ENCODE measurements at regions not wholly inside any gene's neighbourhood (a gene's known extent, or its start where the extent isn't known, plus 50 kb on each side); places are given as distances from the start of the nearest gene placed in this dataset.

DNA sequence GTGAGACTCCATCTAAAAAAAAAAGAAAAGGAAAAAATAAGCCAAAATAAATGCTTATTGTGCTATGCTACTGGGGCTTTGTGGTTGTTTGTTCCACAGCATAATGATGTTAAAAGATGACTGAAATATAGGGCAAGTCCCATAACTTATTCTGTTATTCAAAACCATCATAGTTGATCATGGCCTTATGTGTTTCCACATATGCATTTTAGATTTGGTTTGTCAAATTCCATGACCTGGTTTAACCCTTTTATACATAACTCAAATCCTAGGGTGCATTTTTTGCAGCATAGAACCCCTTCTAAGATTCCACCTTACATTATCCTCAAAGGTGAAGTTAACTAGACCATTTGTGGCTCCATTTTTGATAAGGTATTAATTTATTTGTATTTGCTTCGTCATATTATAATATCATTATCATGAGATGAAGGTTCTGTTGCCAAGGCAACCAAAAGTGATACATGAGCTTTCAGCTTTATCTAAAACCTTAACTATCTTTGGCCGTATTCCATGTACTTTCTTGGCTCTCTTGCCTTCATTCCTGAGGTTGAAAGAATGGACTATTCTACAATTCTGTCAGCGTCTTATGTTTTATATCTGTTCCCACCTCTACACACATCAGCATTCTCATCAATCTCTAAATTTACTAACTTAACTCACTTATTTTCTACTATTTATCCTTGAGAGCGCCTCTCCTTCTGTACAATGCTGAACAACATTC, 138.7 kb upstream of the DYRK2 start:
- no peak overlapping the region for H3K4ac ChIP-seq (ENCODE audit: low read depth, low read length)
- DNase-seq, result peak; percentile 15
- H3K4me1 ChIP-seq (ENCODE audit: control insufficient read depth, insufficient read depth, low read length), result no peaks in the 10 kb centered on the region
- H2AK5ac ChIP-seq (ENCODE audit: low read depth, low read length), result no peak overlapping the region
- H4K20me1 ChIP-seq (ENCODE audit: insufficient read depth, low read length), result no peaks in the 10 kb centered on the region
- no peak overlapping the region for H3K18ac ChIP-seq (ENCODE audit: low read depth, low read length)
- H2BK15ac ChIP-seq (ENCODE audit: low read depth, low read length), result no peak overlapping the region
- H4K5ac ChIP-seq (ENCODE audit: low read depth, low read length), result no peak overlapping the region
- POLR2A ChIA-PET (ENCODE audit: unreplicated experiment), result no interaction called here
- H3K9me3 ChIP-seq (ENCODE audit: control insufficient read depth, insufficient read depth, low read length), result no peaks in the 10 kb centered on the region
- dilution Hi-C loops (cut with HindIII; ENCODE audit: low sequenced_read_pairs, unreplicated experiment) (no loop called here), intact Hi-C loops (cut with micrococcal nuclease) (no loop called here), in situ Hi-C loops (cut with MboI; ENCODE audit: low sequenced_read_pairs) (no loop called here)
- no peaks in the 10 kb centered on the region for H3K9me1 ChIP-seq (ENCODE audit: insufficient read depth, low read length)
- H3K14ac ChIP-seq (replicated peaks; ENCODE audit: low read depth, low read length), result no peak overlapping the region
- H2BK5ac ChIP-seq (ENCODE audit: low read depth, low read length, poor library complexity, severe bottlenecking), result no peak overlapping the region
- no peak overlapping the region for H3K4me3 ChIP-seq (ENCODE audit: insufficient read depth, low read depth, low read length)
- no CpG with 5 or more reads among the region's 4 CpGs for WGBS, 2 experiments (ENCODE audit: extremely low coverage in 2 of 2, insufficient read length in 1 of 2)
- no peak overlapping the region for H3K9ac ChIP-seq (ENCODE audit: low read depth, low read length)
- no peak for ATAC-seq (ENCODE audit: low read depth)
- no peak overlapping the region for H4K8ac ChIP-seq (ENCODE audit: low read depth in 2 of 2, low read length in 2 of 2)
- H3K27me3 ChIP-seq (ENCODE audit: control insufficient read depth, insufficient read depth, low read length), result peaks cover 18% of the 10 kb centered on the region
- H3K27ac ChIP-seq (ENCODE audit: insufficient read depth, low read length), result no peak overlapping the region
- no peaks in the 10 kb centered on the region for H3K36me3 ChIP-seq (ENCODE audit: control insufficient read depth, insufficient read depth, low read length)
- no peak overlapping the region for H2BK20ac ChIP-seq (ENCODE audit: low read depth, low read length)
- no peak overlapping the region for H4K91ac ChIP-seq (ENCODE audit: insufficient read depth, low read depth, low read length)
- H3K79me1 ChIP-seq (ENCODE audit: low read depth in 1 of 2, low read length in 2 of 2), result no peaks in the 10 kb centered on the region
- CTCF ChIA-PET, result no interaction called here
- TF ChIP-seq NFE2L2 (IDR thresholded peaks at IDR 0.05; ENCODE audit: low read depth, low read length) (no peak), CEBPB (IDR thresholded peaks at IDR 0.05; ENCODE audit: low read depth, low read length) (no peak), POLR2A (IDR thresholded peaks at IDR 0.05; ENCODE audit: low read depth, low read length) (no peak), RFX5 (IDR thresholded peaks at IDR 0.05; ENCODE audit: low read depth, low read length) (no peak), RAD21 (IDR thresholded peaks at IDR 0.05; ENCODE audit: low read length) (no peak), RCOR1 (IDR thresholded peaks at IDR 0.05; ENCODE audit: insufficient replicate concordance, low read length) (no peak), MAFK (IDR thresholded peaks at IDR 0.05; ENCODE audit: low read depth, low read length) (no peak), BHLHE40 (IDR thresholded peaks at IDR 0.05; ENCODE audit: low read depth, low read length) (no peak), CHD1 (IDR thresholded peaks at IDR 0.05; ENCODE audit: low read depth, low read length) (no peak), MAZ (IDR thresholded peaks at IDR 0.05; ENCODE audit: borderline replicate concordance, low read depth, low read length) (no peak), MXI1 (IDR thresholded peaks at IDR 0.05; ENCODE audit: borderline replicate concordance, low read depth, low read length) (no peak), FOS (IDR thresholded peaks at IDR 0.05; ENCODE audit: low read depth, low read length) (no peak)
- TF ChIP-seq, protein P1, sequence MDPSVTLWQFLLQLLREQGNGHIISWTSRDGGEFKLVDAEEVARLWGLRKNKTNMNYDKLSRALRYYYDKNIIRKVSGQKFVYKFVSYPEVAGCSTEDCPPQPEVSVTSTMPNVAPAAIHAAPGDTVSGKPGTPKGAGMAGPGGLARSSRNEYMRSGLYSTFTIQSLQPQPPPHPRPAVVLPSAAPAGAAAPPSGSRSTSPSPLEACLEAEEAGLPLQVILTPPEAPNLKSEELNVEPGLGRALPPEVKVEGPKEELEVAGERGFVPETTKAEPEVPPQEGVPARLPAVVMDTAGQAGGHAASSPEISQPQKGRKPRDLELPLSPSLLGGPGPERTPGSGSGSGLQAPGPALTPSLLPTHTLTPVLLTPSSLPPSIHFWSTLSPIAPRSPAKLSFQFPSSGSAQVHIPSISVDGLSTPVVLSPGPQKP (IDR thresholded peaks at IDR 0.05; ENCODE audit: borderline replicate concordance, low read depth, low read length), result no peak
- TF ChIP-seq, protein P2, sequence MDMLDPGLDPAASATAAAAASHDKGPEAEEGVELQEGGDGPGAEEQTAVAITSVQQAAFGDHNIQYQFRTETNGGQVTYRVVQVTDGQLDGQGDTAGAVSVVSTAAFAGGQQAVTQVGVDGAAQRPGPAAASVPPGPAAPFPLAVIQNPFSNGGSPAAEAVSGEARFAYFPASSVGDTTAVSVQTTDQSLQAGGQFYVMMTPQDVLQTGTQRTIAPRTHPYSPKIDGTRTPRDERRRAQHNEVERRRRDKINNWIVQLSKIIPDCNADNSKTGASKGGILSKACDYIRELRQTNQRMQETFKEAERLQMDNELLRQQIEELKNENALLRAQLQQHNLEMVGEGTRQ (IDR thresholded peaks at IDR 0.05; ENCODE audit: low read depth, low read length), result no peak
- no peak overlapping the region for H2BK120ac ChIP-seq (ENCODE audit: low read depth, low read length)
- H2AFZ ChIP-seq (replicated peaks; ENCODE audit: low read length, poor library complexity), result no peak overlapping the region
- no peak overlapping the region for H3K23ac ChIP-seq (ENCODE audit: low read depth, low read length)
- no peak overlapping the region for H2AK9ac ChIP-seq (replicated peaks; ENCODE audit: low read depth, low read length, poor library complexity)
- no peak overlapping the region for H3K56ac ChIP-seq (ENCODE audit: extremely low read depth, insufficient read depth, low read length)
- no TSS peak for BruUV-seq (replicated peaks)
- H3K4me2 ChIP-seq (ENCODE audit: low read depth, low read length), result no peak overlapping the region
